GM12874 (cell line): ENCODE measurements at regions not wholly inside any gene's neighbourhood (a gene's known extent, or its start where the extent isn't known, plus 50 kb on each side); places are given as distances from the start of the nearest gene placed in this dataset.

Source experiments
- TF ChIP-seq, protein P1 (sequence below): IDR thresholded peaks from 2 replicates; pipeline ENCODE4 v1.5.1; 2011; ENCODE audit warnings: low read depth, mild to moderate bottlenecking, control low read depth, low read length, moderate library complexity; ENCODE audit not compliant: insufficient read depth

GRCh38 chr22:47929646-47930185 is 1167.3 kb downstream of the TBC1D22A start:
- TF ChIP-seq, protein P1, sequence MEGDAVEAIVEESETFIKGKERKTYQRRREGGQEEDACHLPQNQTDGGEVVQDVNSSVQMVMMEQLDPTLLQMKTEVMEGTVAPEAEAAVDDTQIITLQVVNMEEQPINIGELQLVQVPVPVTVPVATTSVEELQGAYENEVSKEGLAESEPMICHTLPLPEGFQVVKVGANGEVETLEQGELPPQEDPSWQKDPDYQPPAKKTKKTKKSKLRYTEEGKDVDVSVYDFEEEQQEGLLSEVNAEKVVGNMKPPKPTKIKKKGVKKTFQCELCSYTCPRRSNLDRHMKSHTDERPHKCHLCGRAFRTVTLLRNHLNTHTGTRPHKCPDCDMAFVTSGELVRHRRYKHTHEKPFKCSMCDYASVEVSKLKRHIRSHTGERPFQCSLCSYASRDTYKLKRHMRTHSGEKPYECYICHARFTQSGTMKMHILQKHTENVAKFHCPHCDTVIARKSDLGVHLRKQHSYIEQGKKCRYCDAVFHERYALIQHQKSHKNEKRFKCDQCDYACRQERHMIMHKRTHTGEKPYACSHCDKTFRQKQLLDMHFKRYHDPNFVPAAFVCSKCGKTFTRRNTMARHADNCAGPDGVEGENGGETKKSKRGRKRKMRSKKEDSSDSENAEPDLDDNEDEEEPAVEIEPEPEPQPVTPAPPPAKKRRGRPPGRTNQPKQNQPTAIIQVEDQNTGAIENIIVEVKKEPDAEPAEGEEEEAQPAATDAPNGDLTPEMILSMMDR = no peak

GRCh38 chr22:47929073-47929472 is 1166.6 kb downstream of the TBC1D22A start:
- TF ChIP-seq, protein P1 = no peak

GRCh38 chr22:47928631-47929030 is 1166.2 kb downstream of the TBC1D22A start:
- TF ChIP-seq, protein P1 = no peak

DNA sequence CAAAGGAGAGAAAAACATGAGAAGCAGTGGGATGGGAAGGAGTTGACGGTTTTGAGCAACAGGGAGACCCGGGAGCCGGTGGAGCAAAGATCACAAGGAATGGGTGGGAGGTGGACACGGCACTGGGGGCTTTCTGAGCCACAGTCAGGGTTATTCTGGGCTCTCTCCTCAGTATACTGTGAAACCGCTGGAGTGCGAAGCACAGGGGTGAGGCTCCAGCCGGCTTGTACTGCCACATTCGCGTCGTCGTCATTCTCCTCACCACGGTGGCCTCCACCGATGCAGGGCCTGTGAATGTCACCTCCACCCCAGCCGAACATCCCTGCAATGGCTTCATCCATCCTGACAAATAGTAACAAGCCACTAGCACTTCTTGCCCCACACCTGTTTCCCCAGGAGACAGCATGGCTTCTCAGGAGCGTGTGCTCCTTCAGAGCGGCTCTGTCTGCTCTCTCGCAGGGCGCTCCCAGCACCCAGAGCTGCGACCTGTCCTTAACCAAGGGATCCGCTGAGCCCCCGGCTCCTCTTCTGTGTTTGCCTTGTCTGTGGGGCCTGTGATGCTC is 1165.3 kb downstream of the TBC1D22A start:
- TF ChIP-seq, protein P1 = no peak

GRCh38 chr22:47923011-47923427 is 1160.6 kb downstream of the TBC1D22A start:
- TF ChIP-seq, protein P1 = no peak

DNA sequence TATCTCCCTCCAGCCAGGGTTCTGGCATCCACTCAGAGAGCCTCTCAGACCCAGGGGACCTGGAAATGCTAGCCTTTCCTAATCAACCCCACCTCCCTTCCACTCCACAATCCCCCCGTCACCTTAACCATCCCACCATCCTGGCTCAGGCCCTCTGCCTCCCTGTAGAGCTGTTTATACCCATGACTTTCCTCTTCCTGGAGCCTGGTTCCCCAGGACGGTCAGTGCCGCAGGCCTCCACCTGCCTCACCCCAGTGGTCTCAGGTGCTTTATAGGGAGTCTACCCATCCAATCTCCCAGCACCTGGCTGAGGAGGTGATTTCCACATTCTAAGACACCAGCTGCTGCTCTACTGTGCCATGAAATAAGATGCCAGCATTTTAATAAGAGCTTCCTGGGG is 1159.5 kb downstream of the TBC1D22A start:
- TF ChIP-seq, protein P1 = no peak

- TF ChIP-seq, protein P1 = no peak
Measured at GRCh38 chr22:47920380-47920959, 1158.0 kb downstream of the TBC1D22A start.
